Gastroesophageal sphincter (tissue), 3 donors: ENCODE measurements at regions not wholly inside any gene's neighbourhood (a gene's known extent, or its start where the extent isn't known, plus 50 kb on each side); places are given as distances from the start of the nearest gene placed in this dataset.

ENCODE experiments used
- EP300 ChIP-seq: sonication (generic); formaldehyde crosslinking; IDR thresholded peaks from one replicate; pipeline ENCODE4 v1.6.1; 2017; ENCODE audit warnings: antibody characterized with exemption, mild to moderate bottlenecking
- POLR2A ChIP-seq, 2 donors: fragments of 450-650 bp; IDR thresholded peaks; one replicate each; pipeline ENCODE4 v1.6.1; 2017; ENCODE audit warnings: antibody characterized with exemption in 2 of 2, mild to moderate bottlenecking in 2 of 2, moderate library complexity in 1 of 2
- POLR2AphosphoS5 ChIP-seq: sonication (generic); formaldehyde crosslinking; IDR thresholded peaks from one replicate; pipeline ENCODE4 v1.6.1; 2017; ENCODE audit warnings: antibody characterized with exemption
- TF ChIP-seq, protein P1 (sequence below), 4 experiments: fragments of 200-600 bp in 2 of 4; fragments of 450-650 bp in 2 of 4; sonication (generic) in 1 of 4; IDR thresholded peaks; one replicate each; pipeline ENCODE4 v1.5.1; 2017 to 2019; ENCODE audit warnings: antibody characterized with exemption in 4 of 4, mild to moderate bottlenecking in 2 of 4, moderate library complexity in 2 of 4

DNA sequence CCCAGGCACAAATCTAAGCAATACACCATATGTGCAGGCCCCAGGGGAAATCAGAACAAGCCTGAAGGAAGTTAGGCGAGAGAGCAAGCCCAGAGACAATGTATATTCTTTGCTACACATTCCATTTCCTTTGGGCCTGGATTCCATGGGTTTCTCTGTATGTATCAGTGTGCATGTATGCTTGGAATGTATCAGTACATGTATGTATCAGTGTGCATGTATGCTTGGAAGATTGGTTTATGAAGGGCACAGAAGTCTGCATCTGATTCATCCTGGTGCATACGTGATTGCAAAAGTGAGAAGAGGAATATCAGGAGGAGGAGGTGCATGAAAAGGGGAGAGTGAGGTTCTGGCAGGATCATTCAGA lies 232.6 kb upstream of the ANKRD55 start:
- TF ChIP-seq, protein P1, sequence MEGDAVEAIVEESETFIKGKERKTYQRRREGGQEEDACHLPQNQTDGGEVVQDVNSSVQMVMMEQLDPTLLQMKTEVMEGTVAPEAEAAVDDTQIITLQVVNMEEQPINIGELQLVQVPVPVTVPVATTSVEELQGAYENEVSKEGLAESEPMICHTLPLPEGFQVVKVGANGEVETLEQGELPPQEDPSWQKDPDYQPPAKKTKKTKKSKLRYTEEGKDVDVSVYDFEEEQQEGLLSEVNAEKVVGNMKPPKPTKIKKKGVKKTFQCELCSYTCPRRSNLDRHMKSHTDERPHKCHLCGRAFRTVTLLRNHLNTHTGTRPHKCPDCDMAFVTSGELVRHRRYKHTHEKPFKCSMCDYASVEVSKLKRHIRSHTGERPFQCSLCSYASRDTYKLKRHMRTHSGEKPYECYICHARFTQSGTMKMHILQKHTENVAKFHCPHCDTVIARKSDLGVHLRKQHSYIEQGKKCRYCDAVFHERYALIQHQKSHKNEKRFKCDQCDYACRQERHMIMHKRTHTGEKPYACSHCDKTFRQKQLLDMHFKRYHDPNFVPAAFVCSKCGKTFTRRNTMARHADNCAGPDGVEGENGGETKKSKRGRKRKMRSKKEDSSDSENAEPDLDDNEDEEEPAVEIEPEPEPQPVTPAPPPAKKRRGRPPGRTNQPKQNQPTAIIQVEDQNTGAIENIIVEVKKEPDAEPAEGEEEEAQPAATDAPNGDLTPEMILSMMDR (IDR thresholded peaks at IDR 0.05) = no peak
- no peak for TF ChIP-seq POLR2A (IDR thresholded peaks at IDR 0.05)
- TF ChIP-seq POLR2AphosphoS5 = no peak
- no peak for TF ChIP-seq EP300
